Activated gamma-delta T cell treated with anti-CD3 and anti-CD28 coated beads, Interleukin-2, amount 50 U/mL, for 16 hours (primary cell): ENCODE measurements at regions not wholly inside any gene's neighbourhood (a gene's known extent, or its start where the extent isn't known, plus 50 kb on each side); places are given as distances from the start of the nearest gene placed in this dataset.

Source experiments
- DNase-seq: peaks from one replicate; pipeline ENCODE4 v3.0.0-alpha.2; 2020; ENCODE audit warnings: low read depth

- DNase-seq: no peak
Measured at GRCh38 chr10:113219446-113219845, 269.4 kb downstream of the TCF7L2 start.

DNA sequence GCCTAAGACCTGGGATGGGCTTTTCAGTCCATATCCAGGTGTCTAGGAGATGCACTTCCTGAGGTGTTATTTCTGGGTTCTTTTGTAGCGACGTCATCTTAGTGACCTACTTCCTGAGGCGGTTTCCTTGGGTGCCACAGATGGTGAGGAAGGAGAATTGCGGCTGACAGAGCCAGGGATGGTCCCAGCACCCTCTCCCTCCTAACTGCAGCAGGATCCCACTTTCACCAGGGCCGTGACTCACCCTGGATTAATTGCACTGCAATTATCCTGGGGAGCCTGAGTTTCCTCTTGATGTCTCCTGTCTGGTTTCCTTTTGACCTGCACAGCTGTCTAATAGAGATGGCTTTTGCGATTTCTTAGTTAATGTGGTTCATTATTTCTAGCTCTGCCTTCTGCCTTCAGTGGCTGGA lies 271.7 kb downstream of the TCF7L2 start:
- no peak for DNase-seq

DNA sequence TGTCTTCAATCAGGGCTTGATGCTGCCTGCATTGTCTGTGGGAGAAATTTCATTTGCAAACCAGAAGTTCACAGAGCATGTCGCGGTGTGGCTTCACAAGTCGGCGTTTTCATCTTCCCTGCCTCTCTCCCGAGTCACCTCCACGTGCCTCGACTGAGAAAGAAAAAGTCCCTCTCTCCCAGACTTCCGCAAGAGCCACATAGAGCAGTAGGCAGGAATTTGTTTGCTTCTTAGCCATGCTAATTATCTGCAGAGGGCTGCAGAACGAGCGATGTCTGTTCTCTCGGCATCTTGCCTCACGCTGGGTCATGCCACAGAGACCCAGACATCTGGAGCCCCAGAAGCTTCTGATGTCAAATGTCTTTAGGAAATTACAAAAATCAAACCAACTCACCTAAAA lies 272.2 kb downstream of the TCF7L2 start:
- no peak for DNase-seq

GRCh38 chr10:113225364-113225763 lies 275.3 kb downstream of the TCF7L2 start:
- no peak for DNase-seq

DNA sequence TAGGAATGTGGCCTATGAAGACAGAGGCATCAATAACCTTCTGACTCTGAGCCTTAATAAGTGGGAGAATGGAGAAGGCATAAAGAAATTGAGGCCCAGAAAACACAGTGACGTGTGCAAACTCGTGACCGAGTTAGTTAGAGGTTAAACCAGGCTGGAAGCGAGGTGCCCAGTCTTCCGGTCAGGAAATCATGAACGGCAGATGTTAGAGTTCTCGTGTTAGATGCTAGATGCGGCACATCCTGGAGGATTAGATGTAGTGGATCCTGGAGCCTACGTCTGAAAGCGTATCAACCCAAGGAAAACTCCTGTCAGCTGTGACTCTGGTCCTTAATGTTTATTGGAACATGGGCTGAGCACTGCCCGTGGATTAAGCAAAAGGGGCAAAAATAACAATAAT lies 275.9 kb downstream of the TCF7L2 start:
- no peak for DNase-seq

GRCh38 chr10:113226399-113226798 lies 276.4 kb downstream of the TCF7L2 start:
- no peak for DNase-seq

DNA sequence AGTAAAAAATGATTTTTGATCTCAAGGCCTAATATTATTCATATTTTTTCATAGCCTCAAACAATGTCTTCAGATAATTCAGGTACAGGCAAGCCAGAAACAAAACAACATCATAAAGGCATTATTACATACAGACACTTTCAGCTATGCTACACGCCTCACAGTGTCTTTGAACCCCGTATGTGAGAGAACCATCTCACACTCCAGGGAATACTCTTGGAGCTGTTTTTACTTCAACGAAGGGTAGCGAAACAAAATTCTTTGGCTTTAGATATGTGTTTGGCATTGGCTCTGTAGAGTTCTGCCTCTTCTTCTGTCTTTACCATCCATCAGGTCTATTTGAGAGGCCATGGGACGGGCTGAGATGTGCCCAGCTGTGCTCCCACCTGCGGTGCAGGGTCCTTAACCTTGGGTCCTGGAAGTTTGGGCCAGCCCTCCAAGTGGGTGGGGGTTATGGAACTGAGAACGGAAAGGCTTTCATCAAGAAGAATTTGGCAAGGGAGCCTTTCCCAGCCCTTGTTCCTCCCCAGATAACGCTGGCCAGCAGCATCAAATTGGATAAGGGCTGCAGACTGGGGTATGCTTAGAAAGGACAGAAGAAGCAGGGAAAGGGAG lies 276.9 kb downstream of the TCF7L2 start:
- no peak for DNase-seq

- no peak for DNase-seq
Measured at GRCh38 chr10:113228530-113228929, 278.5 kb downstream of the TCF7L2 start.

GRCh38 chr10:113230011-113230610 lies 280.1 kb downstream of the TCF7L2 start:
- DNase-seq: no peak

- no peak for DNase-seq
Measured at GRCh38 chr10:113232928-113233511, 283.0 kb downstream of the TCF7L2 start.

DNA sequence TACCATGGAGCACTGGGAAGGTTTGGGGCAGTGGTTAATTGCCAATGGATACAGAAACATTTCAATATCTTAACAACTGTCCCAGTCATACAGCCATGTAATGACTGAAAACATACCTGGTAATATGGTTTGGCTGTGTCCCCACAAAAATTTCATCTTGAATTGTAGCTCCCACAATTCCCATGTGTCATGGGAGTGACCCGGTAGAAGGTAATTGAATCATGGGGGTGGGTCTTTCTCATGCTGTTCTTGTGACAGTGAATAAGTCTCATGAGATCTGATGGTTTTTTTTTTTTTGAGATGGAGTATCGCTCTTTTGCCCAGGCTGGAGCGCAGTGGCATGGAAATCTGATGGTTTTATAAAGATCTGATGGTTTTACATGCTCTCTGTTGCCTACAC lies 284.4 kb downstream of the TCF7L2 start:
- DNase-seq: no peak

- no peak for DNase-seq
Measured at GRCh38 chr10:113235508-113235907, 285.5 kb downstream of the TCF7L2 start.

GRCh38 chr10:113236998-113237397 lies 287.0 kb downstream of the TCF7L2 start:
- DNase-seq: no peak

DNA sequence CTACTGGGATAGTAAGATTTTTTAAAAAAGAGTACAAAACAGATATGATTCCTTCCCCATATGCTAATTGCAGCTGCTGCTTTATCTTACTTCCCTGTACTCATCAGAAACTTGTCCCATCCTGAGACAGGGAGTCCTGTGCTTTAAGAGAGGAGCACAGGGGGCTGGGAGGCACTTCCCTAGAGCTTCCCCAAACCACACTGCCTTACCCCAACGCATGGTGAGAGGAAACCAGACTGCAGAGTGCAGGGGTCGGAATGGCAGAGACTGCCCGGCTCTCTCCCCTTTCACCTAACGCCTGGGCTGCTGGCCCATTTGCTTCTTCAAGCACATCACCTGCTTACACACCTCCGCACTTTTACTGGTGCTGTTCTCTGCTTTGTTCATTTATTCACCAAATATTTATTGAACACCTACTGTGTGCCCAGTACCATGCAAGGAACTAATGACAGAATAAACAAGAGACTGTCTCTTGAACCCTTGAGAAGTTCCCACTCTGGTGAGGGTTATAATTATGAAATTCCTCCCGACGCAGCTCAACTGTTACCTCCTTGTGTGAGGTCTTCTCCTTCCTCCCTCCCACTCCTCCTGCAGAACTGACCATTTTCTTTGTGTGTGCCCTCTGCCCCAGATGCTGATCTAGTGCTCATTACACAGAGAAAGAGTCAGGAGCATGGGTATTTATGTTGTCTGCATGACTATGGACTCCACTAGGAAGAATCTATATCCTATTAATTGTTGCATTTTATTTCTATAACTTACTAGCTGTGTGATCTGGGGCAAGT lies 289.7 kb downstream of the TCF7L2 start:
- no peak for DNase-seq

DNA sequence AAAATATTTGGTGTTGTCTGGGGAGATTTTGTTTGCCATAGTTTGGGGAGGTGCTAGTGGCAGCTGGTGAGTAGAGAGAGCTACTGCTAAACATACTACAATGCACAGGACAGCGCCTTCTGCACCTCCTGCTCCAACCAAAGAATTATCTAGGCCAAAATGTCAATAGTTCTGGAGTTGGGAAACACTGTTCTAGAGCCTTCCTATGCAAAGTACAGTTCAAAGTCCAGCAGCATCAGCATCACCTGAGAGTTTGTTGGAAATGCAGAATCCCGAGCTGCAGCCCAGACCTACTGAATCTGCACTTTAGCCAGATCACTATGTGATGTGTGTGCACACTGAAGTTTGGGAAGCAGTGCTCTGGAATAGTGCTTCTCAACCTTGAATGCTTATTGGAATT lies 290.7 kb downstream of the TCF7L2 start:
- no peak for DNase-seq

DNA sequence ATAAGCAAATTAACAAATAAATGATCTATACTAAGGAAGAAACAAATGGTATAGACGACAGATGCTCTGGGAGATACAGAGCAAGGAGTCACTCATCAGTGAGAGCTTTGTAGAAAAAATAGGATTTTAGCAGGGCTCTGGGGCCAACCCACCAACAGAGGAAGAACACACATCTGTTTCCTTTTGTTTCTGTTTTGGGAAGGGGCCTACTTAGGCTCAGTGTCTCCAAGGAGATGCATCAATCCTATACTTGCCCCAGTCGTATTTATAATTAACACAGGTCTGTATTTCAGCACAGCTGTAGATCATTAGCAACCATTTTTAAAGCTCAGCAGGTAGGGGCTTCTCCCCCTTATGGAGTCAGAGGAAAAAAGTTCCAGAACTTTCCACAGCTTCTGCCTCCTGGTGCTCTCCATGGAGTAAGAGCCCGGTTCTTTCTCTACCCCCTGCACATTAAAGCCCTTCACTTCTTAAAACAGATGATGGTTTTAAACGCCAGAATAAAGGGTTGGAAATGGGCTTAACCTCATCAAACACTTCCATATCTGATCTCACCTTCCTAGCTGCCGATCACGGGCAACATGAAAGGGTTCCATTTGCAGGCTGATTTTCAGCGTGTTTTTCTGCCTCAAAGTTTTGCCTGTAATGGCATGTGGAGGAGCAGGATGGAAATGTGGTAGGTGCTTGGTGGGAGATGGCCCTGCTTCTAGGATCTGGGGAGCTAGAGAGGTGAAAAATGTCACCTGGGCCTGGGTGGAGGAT lies 291.7 kb downstream of the TCF7L2 start:
- no peak for DNase-seq

GRCh38 chr10:113243311-113243710 lies 293.3 kb downstream of the TCF7L2 start:
- no peak for DNase-seq

- no peak for DNase-seq
Measured at GRCh38 chr10:113244750-113245149, 294.7 kb downstream of the TCF7L2 start.

DNA sequence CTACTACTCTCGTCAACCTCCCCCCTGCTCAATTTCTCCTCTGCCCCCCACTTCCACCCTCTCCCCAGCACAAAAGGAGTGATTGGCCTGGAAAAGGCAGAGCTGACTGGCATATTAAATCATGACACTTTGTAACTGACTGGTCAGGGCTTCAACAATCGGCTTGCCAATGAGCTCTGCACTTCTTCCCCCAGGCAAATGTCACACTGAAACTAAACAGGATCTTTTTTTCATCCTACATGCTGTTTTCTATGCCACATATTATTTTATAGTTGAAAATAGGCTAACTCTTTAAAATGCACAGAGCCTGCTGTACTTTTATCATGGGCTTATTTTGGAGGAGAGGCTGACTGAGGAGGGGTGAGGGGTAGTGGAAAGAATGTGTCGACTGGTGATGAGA lies 295.2 kb downstream of the TCF7L2 start:
- DNase-seq: no peak

DNA sequence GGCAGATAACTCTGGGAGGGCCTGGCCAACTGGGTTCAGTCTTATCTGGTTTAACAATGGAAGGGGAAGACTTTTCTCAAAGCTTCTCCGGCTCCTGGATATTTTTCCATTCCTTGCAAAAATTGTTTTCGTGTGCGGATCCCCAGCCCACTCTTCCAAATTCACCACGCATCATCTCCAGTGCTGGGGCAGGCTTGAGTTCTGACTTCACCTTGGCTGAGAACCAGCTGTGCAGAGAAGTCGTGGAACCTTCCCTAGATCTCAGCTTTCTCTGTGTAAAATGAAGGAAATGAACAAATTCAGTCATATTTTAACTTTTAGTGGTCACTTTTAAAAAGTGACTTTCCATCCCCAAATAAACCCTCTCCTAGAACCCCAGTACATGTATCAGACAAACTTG lies 297.0 kb downstream of the TCF7L2 start:
- DNase-seq: no peak

DNA sequence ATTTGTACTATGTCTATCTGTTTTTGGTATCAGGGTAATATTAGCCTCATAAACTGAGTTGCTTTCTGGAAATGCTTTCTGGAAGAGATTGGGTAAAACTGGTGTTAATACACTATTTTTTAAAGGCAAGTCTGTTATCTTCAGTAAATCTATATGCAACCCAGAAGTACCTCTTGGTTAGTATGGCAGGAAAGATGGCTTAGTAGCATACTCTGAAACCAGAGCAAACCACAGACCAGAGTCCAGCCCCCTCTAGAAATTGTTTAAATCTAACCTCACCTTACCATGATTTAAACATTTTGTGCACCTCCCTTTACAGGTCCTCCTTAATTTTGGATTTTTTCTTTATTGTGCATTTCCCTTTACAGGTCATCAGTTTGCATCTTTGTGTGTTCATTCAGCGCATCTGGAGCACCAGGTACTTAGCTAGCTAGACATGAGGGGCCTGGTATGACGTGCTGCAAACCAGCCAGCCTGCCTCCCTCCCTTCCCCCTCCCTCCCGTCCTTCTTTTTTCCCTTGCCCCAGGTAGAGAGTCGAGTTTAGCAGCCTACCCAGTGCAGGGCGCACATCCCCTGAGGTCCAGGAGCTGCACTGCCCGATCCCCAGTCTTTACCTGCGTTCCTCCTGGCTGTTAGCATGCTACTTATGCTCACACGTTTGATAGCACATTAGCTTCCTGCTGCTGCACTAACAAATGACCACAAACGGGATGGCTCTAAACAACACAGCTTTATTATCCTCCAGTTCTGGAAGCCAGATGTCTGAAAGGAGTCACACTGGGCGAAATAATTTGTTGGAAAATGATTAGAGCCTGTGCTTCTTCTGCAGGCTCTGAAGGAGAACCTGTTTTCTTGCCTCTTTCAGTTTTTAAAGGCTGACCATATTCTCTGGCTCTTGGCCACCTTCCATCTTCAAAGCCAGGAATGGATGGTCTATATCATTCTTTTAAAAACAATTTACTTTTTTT lies 299.9 kb upstream of the HABP2 start:
- DNase-seq: no peak
